A549 (cell line): ENCODE measurements at regions not wholly inside any gene's neighbourhood (a gene's known extent, or its start where the extent isn't known, plus 50 kb on each side); places are given as distances from the start of the nearest gene placed in this dataset.

Source experiments
- CEBPB ChIP-seq, 2 experiments: fragments of >200 bp in 1 of 2; sonication (Bioruptor Twin) in 1 of 2; formaldehyde crosslinking in 1 of 2; IDR thresholded peaks; 2 replicates each; pipeline ENCODE4 v1.6.1; 2012 to 2016
- EP300 ChIP-seq, 2 experiments: fragments of >200 bp; sonication (Bioruptor Twin); formaldehyde crosslinking; IDR thresholded peaks; 2 replicates in 1 of 2; 3 replicates in 1 of 2; pipeline ENCODE4 v1.6.1; 2016 to 2017
- GATA3 ChIP-seq: IDR thresholded peaks from 2 replicates; pipeline ENCODE4 v1.6.1; 2012; ENCODE audit warnings: borderline replicate concordance
- HDAC2 ChIP-seq: fragments of 200-600 bp; sonication (generic); IDR thresholded peaks from 2 replicates; pipeline ENCODE4 v1.6.1; 2016
- PHF8 ChIP-seq: fragments of 200-600 bp; sonication (generic); IDR thresholded peaks from 2 replicates; pipeline ENCODE4 v1.6.1; 2016; ENCODE audit warnings: low read depth, mild to moderate bottlenecking, antibody characterized with exemption, moderate library complexity, borderline replicate concordance
- POLR2A ChIP-seq: IDR thresholded peaks from 2 replicates; pipeline ENCODE4 v1.6.1; 2012; ENCODE audit warnings: mild to moderate bottlenecking, low read length
- RFX5 ChIP-seq: fragments of 450-650 bp; IDR thresholded peaks from 2 replicates; pipeline ENCODE4 v1.7.1; 2014; ENCODE audit warnings: antibody characterized with exemption, mild to moderate bottlenecking, moderate library complexity
- RNF2 ChIP-seq: fragments of 200-600 bp; sonication (generic); IDR thresholded peaks from 2 replicates; pipeline ENCODE4 v1.6.1; 2016; ENCODE audit warnings: low read depth, mild to moderate bottlenecking, antibody characterized with exemption, moderate library complexity, borderline replicate concordance
- ZFP36 ChIP-seq: fragments of 450-650 bp; IDR thresholded peaks from 2 replicates; pipeline ENCODE4 v1.6.1; 2014; ENCODE audit warnings: borderline replicate concordance; ENCODE audit not compliant: partially characterized antibody
- ZSCAN20 ChIP-seq: fragments of 250-450 bp; sonication (Bioruptor Pico); IDR thresholded peaks from 2 replicates; pipeline ENCODE4 v1.8.0; 2022; ENCODE audit warnings: mild to moderate bottlenecking, moderate library complexity
- TF ChIP-seq, protein P1 (sequence below): fragments of >200 bp; sonication (Bioruptor Twin); formaldehyde crosslinking; IDR thresholded peaks from 3 replicates; pipeline ENCODE4 v1.5.1; 2016
- TF ChIP-seq, protein P2 (sequence below): fragments of 450-650 bp; IDR thresholded peaks from 2 replicates; pipeline ENCODE4 v1.6.1; 2014; ENCODE audit warnings: antibody characterized with exemption
- TF ChIP-seq, protein P3 (sequence below): IDR thresholded peaks from 2 replicates; pipeline ENCODE4 v1.6.1; 2012; ENCODE audit warnings: low read depth, borderline replicate concordance

DNA sequence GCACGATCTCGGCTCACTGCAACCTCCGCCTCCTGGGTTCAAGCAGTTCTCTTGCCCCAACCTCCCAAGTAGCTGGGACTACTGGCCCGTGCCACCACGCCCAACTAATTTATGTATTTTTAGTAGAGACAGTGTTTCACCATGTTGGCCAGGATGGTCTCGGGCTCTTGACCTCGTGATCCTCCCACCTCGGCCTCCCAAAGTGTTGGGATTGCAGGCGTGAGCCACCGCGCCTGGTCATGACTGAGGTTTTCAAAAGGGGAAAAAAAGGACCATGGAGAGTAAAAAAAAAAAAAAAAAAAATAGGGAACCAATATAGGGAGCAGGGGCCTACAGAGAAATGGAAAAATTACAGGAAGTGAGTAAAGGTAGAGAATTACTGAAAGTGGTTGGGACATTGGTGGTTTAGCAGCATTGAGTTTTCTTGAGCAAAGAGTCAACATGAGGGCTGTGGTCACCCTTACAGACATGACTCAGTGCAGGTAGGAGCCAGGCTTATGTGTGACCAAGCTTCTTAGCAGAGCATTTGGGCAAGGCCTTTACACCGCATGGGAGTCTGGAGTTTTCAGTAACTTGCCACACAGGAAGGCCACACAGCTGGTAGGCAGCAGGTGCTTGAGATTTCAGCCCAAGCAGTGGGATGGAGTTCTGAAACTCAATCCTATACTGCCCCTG is 447.3 kb downstream of the HS3ST3B1 start:
- TF ChIP-seq, protein P1, sequence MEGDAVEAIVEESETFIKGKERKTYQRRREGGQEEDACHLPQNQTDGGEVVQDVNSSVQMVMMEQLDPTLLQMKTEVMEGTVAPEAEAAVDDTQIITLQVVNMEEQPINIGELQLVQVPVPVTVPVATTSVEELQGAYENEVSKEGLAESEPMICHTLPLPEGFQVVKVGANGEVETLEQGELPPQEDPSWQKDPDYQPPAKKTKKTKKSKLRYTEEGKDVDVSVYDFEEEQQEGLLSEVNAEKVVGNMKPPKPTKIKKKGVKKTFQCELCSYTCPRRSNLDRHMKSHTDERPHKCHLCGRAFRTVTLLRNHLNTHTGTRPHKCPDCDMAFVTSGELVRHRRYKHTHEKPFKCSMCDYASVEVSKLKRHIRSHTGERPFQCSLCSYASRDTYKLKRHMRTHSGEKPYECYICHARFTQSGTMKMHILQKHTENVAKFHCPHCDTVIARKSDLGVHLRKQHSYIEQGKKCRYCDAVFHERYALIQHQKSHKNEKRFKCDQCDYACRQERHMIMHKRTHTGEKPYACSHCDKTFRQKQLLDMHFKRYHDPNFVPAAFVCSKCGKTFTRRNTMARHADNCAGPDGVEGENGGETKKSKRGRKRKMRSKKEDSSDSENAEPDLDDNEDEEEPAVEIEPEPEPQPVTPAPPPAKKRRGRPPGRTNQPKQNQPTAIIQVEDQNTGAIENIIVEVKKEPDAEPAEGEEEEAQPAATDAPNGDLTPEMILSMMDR: no peak
- TF ChIP-seq POLR2A: no peak
- TF ChIP-seq, protein P2, sequence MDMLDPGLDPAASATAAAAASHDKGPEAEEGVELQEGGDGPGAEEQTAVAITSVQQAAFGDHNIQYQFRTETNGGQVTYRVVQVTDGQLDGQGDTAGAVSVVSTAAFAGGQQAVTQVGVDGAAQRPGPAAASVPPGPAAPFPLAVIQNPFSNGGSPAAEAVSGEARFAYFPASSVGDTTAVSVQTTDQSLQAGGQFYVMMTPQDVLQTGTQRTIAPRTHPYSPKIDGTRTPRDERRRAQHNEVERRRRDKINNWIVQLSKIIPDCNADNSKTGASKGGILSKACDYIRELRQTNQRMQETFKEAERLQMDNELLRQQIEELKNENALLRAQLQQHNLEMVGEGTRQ: no peak
- TF ChIP-seq, protein P3, sequence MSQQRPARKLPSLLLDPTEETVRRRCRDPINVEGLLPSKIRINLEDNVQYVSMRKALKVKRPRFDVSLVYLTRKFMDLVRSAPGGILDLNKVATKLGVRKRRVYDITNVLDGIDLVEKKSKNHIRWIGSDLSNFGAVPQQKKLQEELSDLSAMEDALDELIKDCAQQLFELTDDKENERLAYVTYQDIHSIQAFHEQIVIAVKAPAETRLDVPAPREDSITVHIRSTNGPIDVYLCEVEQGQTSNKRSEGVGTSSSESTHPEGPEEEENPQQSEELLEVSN: no peak
- no peak for TF ChIP-seq HDAC2
- no peak for TF ChIP-seq GATA3
- TF ChIP-seq PHF8: no peak
- no peak for TF ChIP-seq CEBPB (IDR thresholded peaks at IDR 0.05)
- no peak for TF ChIP-seq EP300 (IDR thresholded peaks at IDR 0.05)
- no peak for TF ChIP-seq RFX5
- TF ChIP-seq ZSCAN20 (CRISPR knock-in tag): no peak
- TF ChIP-seq RNF2: no peak
- TF ChIP-seq ZFP36: no peak
